HG03342 (cell line): ENCODE measurements at regions not wholly inside any gene's neighbourhood (a gene's known extent, or its start where the extent isn't known, plus 50 kb on each side); places are given as distances from the start of the nearest gene placed in this dataset.

Source experiments
- ATAC-seq: cut with Tn5 transposase; IDR thresholded peaks from one replicate; pipeline ENCODE4 v1.9.1; 2021; ENCODE audit warnings: mild to moderate bottlenecking, moderate library complexity; ENCODE audit not compliant: unreplicated experiment

- ATAC-seq: no peak
These were observed 159.3 kb downstream of the GLI2 start for GRCh38 chr2:120894966-120895365.

GRCh38 chr2:120896126-120896525, 160.5 kb downstream of the GLI2 start:
- ATAC-seq: no peak

GRCh38 chr2:120896901-120897300, 161.2 kb downstream of the GLI2 start:
- no peak for ATAC-seq

- ATAC-seq: no peak
These were observed 161.7 kb downstream of the GLI2 start for GRCh38 chr2:120897399-120897798.

GRCh38 chr2:120898496-120898895, 162.8 kb downstream of the GLI2 start:
- no peak for ATAC-seq

GRCh38 chr2:120898961-120899750, 163.5 kb downstream of the GLI2 start:
- ATAC-seq: no peak

GRCh38 chr2:120899771-120900170, 164.1 kb downstream of the GLI2 start:
- ATAC-seq: no peak

- ATAC-seq: no peak
These were observed 165.5 kb downstream of the GLI2 start for GRCh38 chr2:120901201-120901600.

- ATAC-seq: no peak
These were observed 166.9 kb downstream of the GLI2 start for GRCh38 chr2:120902592-120902991.

GRCh38 chr2:120904379-120904778, 168.7 kb downstream of the GLI2 start:
- no peak for ATAC-seq

- ATAC-seq: no peak
These were observed 169.2 kb downstream of the GLI2 start for GRCh38 chr2:120904830-120905234.

GRCh38 chr2:120905298-120905697, 169.6 kb downstream of the GLI2 start:
- no peak for ATAC-seq

GRCh38 chr2:120905824-120906571, 170.3 kb downstream of the GLI2 start:
- ATAC-seq: no peak

GRCh38 chr2:120906914-120907313, 171.2 kb downstream of the GLI2 start:
- ATAC-seq: no peak

GRCh38 chr2:120907822-120908221, 172.2 kb downstream of the GLI2 start:
- ATAC-seq: no peak

GRCh38 chr2:120908314-120908975, 172.8 kb downstream of the GLI2 start:
- ATAC-seq: no peak

GRCh38 chr2:120909102-120909501, 173.4 kb downstream of the GLI2 start:
- ATAC-seq: no peak

GRCh38 chr2:120910164-120910563, 174.5 kb downstream of the GLI2 start:
- no peak for ATAC-seq

GRCh38 chr2:120910956-120911951, 175.6 kb downstream of the GLI2 start:
- ATAC-seq: no peak
